ENCODE measurements at regions not wholly inside any gene's neighbourhood (a gene's known extent, or its start where the extent isn't known, plus 50 kb on each side); places are given as distances from the start of the nearest gene placed in this dataset.

GRCh38 chrX:7779644-7780043, 63.3 kb upstream of the VCX start:
- Histone ChIP-seq H3K4me3 (ENCODE audit: low read length) (no peak overlapping the region), H4K20me1 (ENCODE audit: control insufficient read depth, insufficient read depth, low read depth, low read length) (no peaks in the 10 kb centered on the region), H3K9me2 (replicated peaks; ENCODE audit: control insufficient read depth, low read length) (no peaks in the 10 kb centered on the region), H3K36me3 (ENCODE audit: control insufficient read depth, low read length) (no peaks in the 10 kb centered on the region), H3K27me3 (ENCODE audit: control insufficient read depth, low read length) (no peaks in the 10 kb centered on the region), H3K4me2 (ENCODE audit: low read length) (no peak overlapping the region), H3F3A (ENCODE audit: control insufficient read depth, insufficient read depth) (no peaks in the 10 kb centered on the region), H3K4me1 (ENCODE audit: control insufficient read depth, low read length) (peaks cover 19% of the 10 kb centered on the region), H3K27ac (ENCODE audit: low read depth, low read length) (no peak overlapping the region), H3K79me2 (ENCODE audit: control insufficient read depth, low read length) (no peaks in the 10 kb centered on the region), H3K9me3 (ENCODE audit: control insufficient read depth, insufficient read depth, low read length) (no peaks in the 10 kb centered on the region)
- no peak for TF ChIP-seq EZH2phosphoT487 (IDR thresholded peaks at IDR 0.05; ENCODE audit: borderline replicate concordance, low read length)
- TF ChIP-seq, protein P1, sequence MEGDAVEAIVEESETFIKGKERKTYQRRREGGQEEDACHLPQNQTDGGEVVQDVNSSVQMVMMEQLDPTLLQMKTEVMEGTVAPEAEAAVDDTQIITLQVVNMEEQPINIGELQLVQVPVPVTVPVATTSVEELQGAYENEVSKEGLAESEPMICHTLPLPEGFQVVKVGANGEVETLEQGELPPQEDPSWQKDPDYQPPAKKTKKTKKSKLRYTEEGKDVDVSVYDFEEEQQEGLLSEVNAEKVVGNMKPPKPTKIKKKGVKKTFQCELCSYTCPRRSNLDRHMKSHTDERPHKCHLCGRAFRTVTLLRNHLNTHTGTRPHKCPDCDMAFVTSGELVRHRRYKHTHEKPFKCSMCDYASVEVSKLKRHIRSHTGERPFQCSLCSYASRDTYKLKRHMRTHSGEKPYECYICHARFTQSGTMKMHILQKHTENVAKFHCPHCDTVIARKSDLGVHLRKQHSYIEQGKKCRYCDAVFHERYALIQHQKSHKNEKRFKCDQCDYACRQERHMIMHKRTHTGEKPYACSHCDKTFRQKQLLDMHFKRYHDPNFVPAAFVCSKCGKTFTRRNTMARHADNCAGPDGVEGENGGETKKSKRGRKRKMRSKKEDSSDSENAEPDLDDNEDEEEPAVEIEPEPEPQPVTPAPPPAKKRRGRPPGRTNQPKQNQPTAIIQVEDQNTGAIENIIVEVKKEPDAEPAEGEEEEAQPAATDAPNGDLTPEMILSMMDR (IDR thresholded peaks at IDR 0.05; ENCODE audit: low read depth, low read length, poor library complexity, severe bottlenecking), result no peak

DNA sequence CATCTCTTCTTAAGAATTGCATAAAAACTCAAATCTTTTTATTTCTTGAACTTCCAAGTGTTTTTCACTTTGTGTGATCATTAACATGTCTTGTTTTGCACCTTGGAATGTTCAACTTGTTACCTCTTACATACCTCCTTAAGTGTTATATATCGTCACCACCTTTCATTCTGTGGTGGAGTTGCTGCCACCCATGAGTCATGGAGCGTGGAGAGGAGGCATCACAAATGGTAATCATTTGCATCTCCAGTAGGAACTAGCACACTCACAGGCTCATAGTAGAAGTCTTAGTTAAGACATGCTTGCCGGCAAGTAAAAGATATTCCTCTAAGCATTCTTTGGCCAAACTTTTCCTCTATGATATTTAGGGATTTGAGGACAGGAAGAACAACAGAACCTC, 67.0 kb upstream of the VCX start:
- H3K9me3 ChIP-seq (ENCODE audit: control insufficient read depth, insufficient read depth, low read length), result no peaks in the 10 kb centered on the region
- H3K36me3 ChIP-seq (ENCODE audit: control insufficient read depth, low read length), result no peaks in the 10 kb centered on the region
- H3K4me2 ChIP-seq (ENCODE audit: low read length), result peak overlapping the region; percentile 50
- no peaks in the 10 kb centered on the region for H3K79me2 ChIP-seq (ENCODE audit: control insufficient read depth, low read length)
- H3F3A ChIP-seq (ENCODE audit: control insufficient read depth, insufficient read depth), result no peaks in the 10 kb centered on the region
- H3K4me1 ChIP-seq (ENCODE audit: control insufficient read depth, low read length), result peaks cover 19% of the 10 kb centered on the region
- H3K27ac ChIP-seq (ENCODE audit: low read depth, low read length), result no peak overlapping the region
- TF ChIP-seq, protein P1 (IDR thresholded peaks at IDR 0.05; ENCODE audit: low read depth, low read length, poor library complexity, severe bottlenecking), result no peak
- no peak for TF ChIP-seq EZH2phosphoT487 (IDR thresholded peaks at IDR 0.05; ENCODE audit: borderline replicate concordance, low read length)
- peak overlapping the region; percentile 46 for H3K4me3 ChIP-seq (ENCODE audit: low read length)
- H3K27me3 ChIP-seq (ENCODE audit: control insufficient read depth, low read length), result no peaks in the 10 kb centered on the region
- H4K20me1 ChIP-seq (ENCODE audit: control insufficient read depth, insufficient read depth, low read depth, low read length), result no peaks in the 10 kb centered on the region
- H3K9me2 ChIP-seq (replicated peaks; ENCODE audit: control insufficient read depth, low read length), result no peaks in the 10 kb centered on the region

GRCh38 chrX:7771788-7772438, 71.1 kb upstream of the VCX start:
- H3K4me2 ChIP-seq (ENCODE audit: low read length), result no peak overlapping the region
- H3K4me3 ChIP-seq (ENCODE audit: low read length), result no peak overlapping the region
- peaks cover 17% of the 10 kb centered on the region for H3K4me1 ChIP-seq (ENCODE audit: control insufficient read depth, low read length)
- no peak overlapping the region for H3K27ac ChIP-seq (ENCODE audit: low read depth, low read length)
- H3K27me3 ChIP-seq (ENCODE audit: control insufficient read depth, low read length), result no peaks in the 10 kb centered on the region
- H3F3A ChIP-seq (ENCODE audit: control insufficient read depth, insufficient read depth), result no peaks in the 10 kb centered on the region
- H3K9me3 ChIP-seq (ENCODE audit: control insufficient read depth, insufficient read depth, low read length), result no peaks in the 10 kb centered on the region
- H3K9me2 ChIP-seq (replicated peaks; ENCODE audit: control insufficient read depth, low read length), result no peaks in the 10 kb centered on the region
- H3K79me2 ChIP-seq (ENCODE audit: control insufficient read depth, low read length), result no peaks in the 10 kb centered on the region
- TF ChIP-seq EZH2phosphoT487 (IDR thresholded peaks at IDR 0.05; ENCODE audit: borderline replicate concordance, low read length), result no peak
- TF ChIP-seq, protein P1 (IDR thresholded peaks at IDR 0.05; ENCODE audit: low read depth, low read length, poor library complexity, severe bottlenecking), result no peak
- no peaks in the 10 kb centered on the region for H4K20me1 ChIP-seq (ENCODE audit: control insufficient read depth, insufficient read depth, low read depth, low read length)
- H3K36me3 ChIP-seq (ENCODE audit: control insufficient read depth, low read length), result no peaks in the 10 kb centered on the region

All from DOHH2 (cell line).